ENCODE measurements at regions not wholly inside any gene's neighbourhood (a gene's known extent, or its start where the extent isn't known, plus 50 kb on each side); places are given as distances from the start of the nearest gene placed in this dataset.

DNA sequence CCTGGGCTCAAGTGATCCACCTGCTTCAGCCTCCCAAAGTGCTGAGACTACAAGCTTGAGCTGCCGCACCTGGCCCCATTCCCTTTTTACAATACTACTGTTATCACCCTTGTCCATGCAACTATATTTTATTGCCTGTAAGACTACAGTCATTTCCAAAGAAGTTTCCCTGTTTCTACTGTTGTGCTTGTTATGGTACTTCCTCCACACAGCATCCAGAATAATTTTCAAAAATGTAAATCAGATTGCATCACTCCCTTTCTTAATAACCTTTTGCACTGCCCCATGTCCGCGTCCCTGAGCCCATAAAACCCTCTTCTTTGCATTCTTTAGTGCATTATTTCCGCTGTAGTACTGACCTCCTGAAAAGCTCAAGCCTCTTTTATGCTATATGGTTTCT, 128.9 kb upstream of the AKIRIN2 start:
- TF ChIP-seq, protein P1, sequence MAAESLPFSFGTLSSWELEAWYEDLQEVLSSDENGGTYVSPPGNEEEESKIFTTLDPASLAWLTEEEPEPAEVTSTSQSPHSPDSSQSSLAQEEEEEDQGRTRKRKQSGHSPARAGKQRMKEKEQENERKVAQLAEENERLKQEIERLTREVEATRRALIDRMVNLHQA (CRISPR knock-in tag; IDR thresholded peaks at IDR 0.05): no peak
- TF ChIP-seq ZFP1 (CRISPR knock-in tag; IDR thresholded peaks at IDR 0.05): no peak
- TF ChIP-seq ZBTB43 (CRISPR knock-in tag; conservative IDR thresholded peaks at IDR 0.05): no peak
- TF ChIP-seq, protein P2, sequence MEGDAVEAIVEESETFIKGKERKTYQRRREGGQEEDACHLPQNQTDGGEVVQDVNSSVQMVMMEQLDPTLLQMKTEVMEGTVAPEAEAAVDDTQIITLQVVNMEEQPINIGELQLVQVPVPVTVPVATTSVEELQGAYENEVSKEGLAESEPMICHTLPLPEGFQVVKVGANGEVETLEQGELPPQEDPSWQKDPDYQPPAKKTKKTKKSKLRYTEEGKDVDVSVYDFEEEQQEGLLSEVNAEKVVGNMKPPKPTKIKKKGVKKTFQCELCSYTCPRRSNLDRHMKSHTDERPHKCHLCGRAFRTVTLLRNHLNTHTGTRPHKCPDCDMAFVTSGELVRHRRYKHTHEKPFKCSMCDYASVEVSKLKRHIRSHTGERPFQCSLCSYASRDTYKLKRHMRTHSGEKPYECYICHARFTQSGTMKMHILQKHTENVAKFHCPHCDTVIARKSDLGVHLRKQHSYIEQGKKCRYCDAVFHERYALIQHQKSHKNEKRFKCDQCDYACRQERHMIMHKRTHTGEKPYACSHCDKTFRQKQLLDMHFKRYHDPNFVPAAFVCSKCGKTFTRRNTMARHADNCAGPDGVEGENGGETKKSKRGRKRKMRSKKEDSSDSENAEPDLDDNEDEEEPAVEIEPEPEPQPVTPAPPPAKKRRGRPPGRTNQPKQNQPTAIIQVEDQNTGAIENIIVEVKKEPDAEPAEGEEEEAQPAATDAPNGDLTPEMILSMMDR (CRISPR knock-in tag; IDR thresholded peaks at IDR 0.05): no peak
- TF ChIP-seq CBFB (CRISPR knock-in tag; IDR thresholded peaks at IDR 0.05): no peak
- no peak for TF ChIP-seq TARDBP (CRISPR knock-in tag; IDR thresholded peaks at IDR 0.05)
- TF ChIP-seq MAX (IDR thresholded peaks at IDR 0.05): no peak
- no peak for TF ChIP-seq JUN (CRISPR knock-in tag; IDR thresholded peaks at IDR 0.05)
- TF ChIP-seq NCOR1 (IDR thresholded peaks at IDR 0.05; ENCODE audit: borderline replicate concordance, low read length): no peak
- no peak for TF ChIP-seq YY1 (IDR thresholded peaks at IDR 0.05; ENCODE audit: insufficient read depth, insufficient replicate concordance, low read depth, low read length)
